GM23338 (cell line): ENCODE measurements at regions not wholly inside any gene's neighbourhood (a gene's known extent, or its start where the extent isn't known, plus 50 kb on each side); places are given as distances from the start of the nearest gene placed in this dataset.

Experiments
- CREB1 ChIP-seq: fragments of 250-450 bp; sonication (Bioruptor Pico); IDR thresholded peaks from 2 replicates; pipeline ENCODE4 v1.5.0; 2020; ENCODE audit warnings: low read depth, mild to moderate bottlenecking, moderate library complexity
- EZH2 ChIP-seq: fragments of 200-600 bp; sonication (generic); IDR thresholded peaks from one replicate; pipeline ENCODE4 v1.8.0; 2017; ENCODE audit warnings: antibody characterized with exemption, mild to moderate bottlenecking, low read depth; ENCODE audit not compliant: unreplicated experiment
- EZH2phosphoT487 ChIP-seq: fragments of 200-600 bp; sonication (generic); IDR thresholded peaks from one replicate; pipeline ENCODE4 v1.8.1; 2018; ENCODE audit warnings: antibody characterized with exemption; ENCODE audit not compliant: unreplicated experiment
- JUNB ChIP-seq: IDR thresholded peaks from one replicate; pipeline ENCODE4 v1.6.1; 2016; ENCODE audit warnings: antibody characterized with exemption; ENCODE audit not compliant: unreplicated experiment
- NANOG ChIP-seq: IDR thresholded peaks from 2 replicates; pipeline ENCODE4 v1.6.1; 2016; ENCODE audit warnings: antibody characterized with exemption, borderline replicate concordance
- POLR2AphosphoS5 ChIP-seq: IDR thresholded peaks from 2 replicates; pipeline ENCODE4 v1.6.1; 2016; ENCODE audit warnings: antibody characterized with exemption, low read depth
- STAT1 ChIP-seq: IDR thresholded peaks from one replicate; pipeline ENCODE4 v1.6.1; 2016; ENCODE audit warnings: antibody characterized with exemption; ENCODE audit not compliant: unreplicated experiment
- ZNF331 ChIP-seq: fragments of 250-450 bp; sonication (Bioruptor Pico); IDR thresholded peaks from 2 replicates; pipeline ENCODE4 v1.5.0; 2020; ENCODE audit warnings: low read depth, mild to moderate bottlenecking, moderate library complexity
- TF ChIP-seq, protein P1 (sequence below), 2 experiments: fragments of 200-600 bp in 1 of 2; sonication (generic) in 1 of 2; conservative IDR thresholded peaks; 2 replicates each; pipeline versions ENCODE4 v1.5.1 to v1.6.1; 2016 to 2017; ENCODE audit warnings: antibody characterized with exemption in 2 of 2, low read depth in 2 of 2, mild to moderate bottlenecking in 2 of 2, moderate library complexity in 1 of 2
- TF ChIP-seq, protein P2 (sequence below): IDR thresholded peaks from one replicate; pipeline ENCODE4 v1.6.1; 2018; ENCODE audit warnings: antibody characterized with exemption; ENCODE audit not compliant: unreplicated experiment
- TF ChIP-seq, protein P3 (sequence below): IDR thresholded peaks from 2 replicates; pipeline ENCODE4 v1.6.1; 2016; ENCODE audit warnings: antibody characterized with exemption

DNA sequence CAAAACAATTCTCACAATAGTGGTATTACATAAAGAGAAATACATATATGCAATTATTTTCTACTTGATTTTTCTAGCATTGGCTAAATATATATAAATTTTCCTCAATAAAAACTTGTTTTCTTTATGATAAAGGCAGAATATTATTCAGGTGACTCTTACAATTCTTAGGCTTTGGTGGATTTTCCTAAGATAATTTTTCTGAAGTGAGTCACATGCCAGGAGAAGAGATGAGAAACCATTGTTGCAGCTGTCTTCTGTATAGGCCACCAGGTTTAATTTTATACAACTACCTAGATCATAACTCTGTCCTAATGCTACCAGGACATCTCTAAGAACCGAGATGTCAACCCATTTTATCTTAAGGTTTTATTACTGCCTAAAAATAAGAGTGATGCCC, 552.4 kb upstream of the CDH2 start:
- TF ChIP-seq POLR2AphosphoS5 = no peak
- no peak for TF ChIP-seq EZH2
- TF ChIP-seq, protein P1, sequence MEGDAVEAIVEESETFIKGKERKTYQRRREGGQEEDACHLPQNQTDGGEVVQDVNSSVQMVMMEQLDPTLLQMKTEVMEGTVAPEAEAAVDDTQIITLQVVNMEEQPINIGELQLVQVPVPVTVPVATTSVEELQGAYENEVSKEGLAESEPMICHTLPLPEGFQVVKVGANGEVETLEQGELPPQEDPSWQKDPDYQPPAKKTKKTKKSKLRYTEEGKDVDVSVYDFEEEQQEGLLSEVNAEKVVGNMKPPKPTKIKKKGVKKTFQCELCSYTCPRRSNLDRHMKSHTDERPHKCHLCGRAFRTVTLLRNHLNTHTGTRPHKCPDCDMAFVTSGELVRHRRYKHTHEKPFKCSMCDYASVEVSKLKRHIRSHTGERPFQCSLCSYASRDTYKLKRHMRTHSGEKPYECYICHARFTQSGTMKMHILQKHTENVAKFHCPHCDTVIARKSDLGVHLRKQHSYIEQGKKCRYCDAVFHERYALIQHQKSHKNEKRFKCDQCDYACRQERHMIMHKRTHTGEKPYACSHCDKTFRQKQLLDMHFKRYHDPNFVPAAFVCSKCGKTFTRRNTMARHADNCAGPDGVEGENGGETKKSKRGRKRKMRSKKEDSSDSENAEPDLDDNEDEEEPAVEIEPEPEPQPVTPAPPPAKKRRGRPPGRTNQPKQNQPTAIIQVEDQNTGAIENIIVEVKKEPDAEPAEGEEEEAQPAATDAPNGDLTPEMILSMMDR (conservative IDR thresholded peaks at IDR 0.05; ENCODE audit: low read depth in 2 of 2) = no peak
- no peak for TF ChIP-seq EZH2phosphoT487
- TF ChIP-seq, protein P2, sequence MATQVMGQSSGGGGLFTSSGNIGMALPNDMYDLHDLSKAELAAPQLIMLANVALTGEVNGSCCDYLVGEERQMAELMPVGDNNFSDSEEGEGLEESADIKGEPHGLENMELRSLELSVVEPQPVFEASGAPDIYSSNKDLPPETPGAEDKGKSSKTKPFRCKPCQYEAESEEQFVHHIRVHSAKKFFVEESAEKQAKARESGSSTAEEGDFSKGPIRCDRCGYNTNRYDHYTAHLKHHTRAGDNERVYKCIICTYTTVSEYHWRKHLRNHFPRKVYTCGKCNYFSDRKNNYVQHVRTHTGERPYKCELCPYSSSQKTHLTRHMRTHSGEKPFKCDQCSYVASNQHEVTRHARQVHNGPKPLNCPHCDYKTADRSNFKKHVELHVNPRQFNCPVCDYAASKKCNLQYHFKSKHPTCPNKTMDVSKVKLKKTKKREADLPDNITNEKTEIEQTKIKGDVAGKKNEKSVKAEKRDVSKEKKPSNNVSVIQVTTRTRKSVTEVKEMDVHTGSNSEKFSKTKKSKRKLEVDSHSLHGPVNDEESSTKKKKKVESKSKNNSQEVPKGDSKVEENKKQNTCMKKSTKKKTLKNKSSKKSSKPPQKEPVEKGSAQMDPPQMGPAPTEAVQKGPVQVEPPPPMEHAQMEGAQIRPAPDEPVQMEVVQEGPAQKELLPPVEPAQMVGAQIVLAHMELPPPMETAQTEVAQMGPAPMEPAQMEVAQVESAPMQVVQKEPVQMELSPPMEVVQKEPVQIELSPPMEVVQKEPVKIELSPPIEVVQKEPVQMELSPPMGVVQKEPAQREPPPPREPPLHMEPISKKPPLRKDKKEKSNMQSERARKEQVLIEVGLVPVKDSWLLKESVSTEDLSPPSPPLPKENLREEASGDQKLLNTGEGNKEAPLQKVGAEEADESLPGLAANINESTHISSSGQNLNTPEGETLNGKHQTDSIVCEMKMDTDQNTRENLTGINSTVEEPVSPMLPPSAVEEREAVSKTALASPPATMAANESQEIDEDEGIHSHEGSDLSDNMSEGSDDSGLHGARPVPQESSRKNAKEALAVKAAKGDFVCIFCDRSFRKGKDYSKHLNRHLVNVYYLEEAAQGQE = no peak
- TF ChIP-seq JUNB = no peak
- no peak for TF ChIP-seq STAT1
- no peak for TF ChIP-seq CREB1 (CRISPR knock-in tag)
- TF ChIP-seq, protein P3, sequence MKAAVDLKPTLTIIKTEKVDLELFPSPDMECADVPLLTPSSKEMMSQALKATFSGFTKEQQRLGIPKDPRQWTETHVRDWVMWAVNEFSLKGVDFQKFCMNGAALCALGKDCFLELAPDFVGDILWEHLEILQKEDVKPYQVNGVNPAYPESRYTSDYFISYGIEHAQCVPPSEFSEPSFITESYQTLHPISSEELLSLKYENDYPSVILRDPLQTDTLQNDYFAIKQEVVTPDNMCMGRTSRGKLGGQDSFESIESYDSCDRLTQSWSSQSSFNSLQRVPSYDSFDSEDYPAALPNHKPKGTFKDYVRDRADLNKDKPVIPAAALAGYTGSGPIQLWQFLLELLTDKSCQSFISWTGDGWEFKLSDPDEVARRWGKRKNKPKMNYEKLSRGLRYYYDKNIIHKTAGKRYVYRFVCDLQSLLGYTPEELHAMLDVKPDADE = no peak
- TF ChIP-seq NANOG = no peak
- no peak for TF ChIP-seq ZNF331
